ENCODE measurements at regions not wholly inside any gene's neighbourhood (a gene's known extent, or its start where the extent isn't known, plus 50 kb on each side); places are given as distances from the start of the nearest gene placed in this dataset.

GRCh38 chr5:86039351-86039750 lies 578.4 kb upstream of the COX7C start:
- in situ Hi-C loops (cut with HindIII; ENCODE audit: low sequenced_read_pairs), result no loop called here
- TF ChIP-seq, protein P1, sequence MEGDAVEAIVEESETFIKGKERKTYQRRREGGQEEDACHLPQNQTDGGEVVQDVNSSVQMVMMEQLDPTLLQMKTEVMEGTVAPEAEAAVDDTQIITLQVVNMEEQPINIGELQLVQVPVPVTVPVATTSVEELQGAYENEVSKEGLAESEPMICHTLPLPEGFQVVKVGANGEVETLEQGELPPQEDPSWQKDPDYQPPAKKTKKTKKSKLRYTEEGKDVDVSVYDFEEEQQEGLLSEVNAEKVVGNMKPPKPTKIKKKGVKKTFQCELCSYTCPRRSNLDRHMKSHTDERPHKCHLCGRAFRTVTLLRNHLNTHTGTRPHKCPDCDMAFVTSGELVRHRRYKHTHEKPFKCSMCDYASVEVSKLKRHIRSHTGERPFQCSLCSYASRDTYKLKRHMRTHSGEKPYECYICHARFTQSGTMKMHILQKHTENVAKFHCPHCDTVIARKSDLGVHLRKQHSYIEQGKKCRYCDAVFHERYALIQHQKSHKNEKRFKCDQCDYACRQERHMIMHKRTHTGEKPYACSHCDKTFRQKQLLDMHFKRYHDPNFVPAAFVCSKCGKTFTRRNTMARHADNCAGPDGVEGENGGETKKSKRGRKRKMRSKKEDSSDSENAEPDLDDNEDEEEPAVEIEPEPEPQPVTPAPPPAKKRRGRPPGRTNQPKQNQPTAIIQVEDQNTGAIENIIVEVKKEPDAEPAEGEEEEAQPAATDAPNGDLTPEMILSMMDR (IDR thresholded peaks at IDR 0.05; ENCODE audit: low read depth, low read length, missing control alignments), result no peak
- H3K4me3 ChIP-seq (ENCODE audit: low read depth, low read length), result no peak overlapping the region
- DNase-seq (ENCODE audit: low read depth), result no peak

- no peak overlapping the region for H3K4me3 ChIP-seq (ENCODE audit: low read depth, low read length)
- no peak for DNase-seq (ENCODE audit: low read depth)
Observed at GRCh38 chr5:86070719-86071118, 547.0 kb upstream of the COX7C start.

GRCh38 chr5:86074297-86074696 lies 543.4 kb upstream of the COX7C start:
- DNase-seq (ENCODE audit: low read depth), result no peak
- TF ChIP-seq, protein P1 (IDR thresholded peaks at IDR 0.05; ENCODE audit: low read depth, low read length, missing control alignments), result no peak
- no peak overlapping the region for H3K4me3 ChIP-seq (ENCODE audit: low read depth, low read length)
- in situ Hi-C loops (cut with HindIII; ENCODE audit: low sequenced_read_pairs), result no loop called here

More at GRCh38 chr5:86070719-86071118, 547.0 kb upstream of the COX7C start:
- in situ Hi-C loops (cut with HindIII; ENCODE audit: low sequenced_read_pairs), result no loop called here
- TF ChIP-seq, protein P1 (IDR thresholded peaks at IDR 0.05; ENCODE audit: low read depth, low read length, missing control alignments), result no peak

GRCh38 chr5:86075139-86075538 lies 542.6 kb upstream of the COX7C start:
- H3K4me3 ChIP-seq (ENCODE audit: low read depth, low read length), result no peak overlapping the region
- in situ Hi-C loops (cut with HindIII; ENCODE audit: low sequenced_read_pairs), result no loop called here
- no peak for DNase-seq (ENCODE audit: low read depth)
- TF ChIP-seq, protein P1 (IDR thresholded peaks at IDR 0.05; ENCODE audit: low read depth, low read length, missing control alignments), result no peak

DNA sequence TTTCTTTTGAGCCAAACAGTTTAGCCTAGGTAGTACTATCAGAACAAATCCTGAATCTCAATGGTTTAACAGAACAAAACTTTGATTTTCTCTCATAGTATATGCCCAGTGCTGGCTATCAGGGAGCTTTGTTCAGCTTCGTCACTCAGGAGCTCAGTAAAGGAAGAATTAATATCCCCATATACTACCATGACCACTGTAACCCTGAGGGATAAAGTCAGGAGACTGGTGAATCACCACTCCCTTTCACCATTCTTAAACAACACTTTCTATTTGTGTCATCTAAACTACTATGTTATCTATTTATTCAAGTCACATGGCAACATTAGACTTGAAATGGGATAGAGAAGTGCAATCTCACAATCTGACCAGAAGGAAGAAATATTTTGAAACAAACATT lies 522.6 kb upstream of the COX7C start:
- in situ Hi-C loops (cut with HindIII; ENCODE audit: low sequenced_read_pairs), result no loop called here
- TF ChIP-seq, protein P1 (IDR thresholded peaks at IDR 0.05; ENCODE audit: low read depth, low read length, missing control alignments), result no peak
- no peak for DNase-seq (ENCODE audit: low read depth)
- no peak overlapping the region for H3K4me3 ChIP-seq (ENCODE audit: low read depth, low read length)

DNA sequence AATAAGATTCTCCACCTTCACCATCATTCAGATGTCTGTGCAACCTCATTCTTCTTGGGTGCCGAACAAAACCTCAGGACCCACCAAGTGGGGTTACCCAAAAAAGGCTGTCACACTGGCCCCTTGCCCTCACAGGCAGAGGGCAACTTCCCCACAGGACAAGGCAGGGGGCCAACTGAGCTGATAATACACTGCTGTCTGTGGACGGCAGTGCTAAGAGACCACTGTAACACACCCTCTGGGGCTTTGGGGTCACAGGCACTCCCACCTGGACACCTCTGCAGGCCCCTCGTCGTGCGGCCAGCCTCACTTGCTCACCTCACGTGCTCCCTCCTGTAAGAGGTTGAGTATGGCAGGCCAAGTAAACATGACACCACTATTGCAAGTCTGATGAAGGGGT lies 515.8 kb upstream of the COX7C start:
- no peak for DNase-seq (ENCODE audit: low read depth)
- in situ Hi-C loops (cut with HindIII; ENCODE audit: low sequenced_read_pairs), result no loop called here
- TF ChIP-seq, protein P1 (IDR thresholded peaks at IDR 0.05; ENCODE audit: low read depth, low read length, missing control alignments), result no peak
- H3K4me3 ChIP-seq (ENCODE audit: low read depth, low read length), result no peak overlapping the region

GRCh38 chr5:86108825-86109224 lies 508.9 kb upstream of the COX7C start:
- TF ChIP-seq, protein P1 (IDR thresholded peaks at IDR 0.05; ENCODE audit: low read depth, low read length, missing control alignments), result no peak

More at GRCh38 chr5:86108825-86109224, 508.9 kb upstream of the COX7C start:
- no peak for DNase-seq (ENCODE audit: low read depth)
- no peak overlapping the region for H3K4me3 ChIP-seq (ENCODE audit: low read depth, low read length)
- in situ Hi-C loops (cut with HindIII; ENCODE audit: low sequenced_read_pairs), result no loop called here
